ENCODE measurements at regions not wholly inside any gene's neighbourhood (a gene's known extent, or its start where the extent isn't known, plus 50 kb on each side); places are given as distances from the start of the nearest gene placed in this dataset.

GRCh38 chr4:12949719-12950490 lies 534.2 kb downstream of the RAB28 start (continued):
- TF ChIP-seq, protein P1, sequence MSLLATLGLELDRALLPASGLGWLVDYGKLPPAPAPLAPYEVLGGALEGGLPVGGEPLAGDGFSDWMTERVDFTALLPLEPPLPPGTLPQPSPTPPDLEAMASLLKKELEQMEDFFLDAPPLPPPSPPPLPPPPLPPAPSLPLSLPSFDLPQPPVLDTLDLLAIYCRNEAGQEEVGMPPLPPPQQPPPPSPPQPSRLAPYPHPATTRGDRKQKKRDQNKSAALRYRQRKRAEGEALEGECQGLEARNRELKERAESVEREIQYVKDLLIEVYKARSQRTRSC (CRISPR knock-in tag; IDR thresholded peaks at IDR 0.05; ENCODE audit: low read depth): no peak
- TF ChIP-seq HMGA1 (CRISPR knock-in tag; conservative IDR thresholded peaks at IDR 0.05): no peak
- no peak for TF ChIP-seq SIN3B (IDR thresholded peaks at IDR 0.05; ENCODE audit: low read length)
- TF ChIP-seq PITX1 (CRISPR knock-in tag; IDR thresholded peaks at IDR 0.05): peak; percentile 73
- no peak for TF ChIP-seq ZFP90 (CRISPR knock-in tag; IDR thresholded peaks at IDR 0.05; ENCODE audit: borderline replicate concordance)
- TF ChIP-seq, protein P2, sequence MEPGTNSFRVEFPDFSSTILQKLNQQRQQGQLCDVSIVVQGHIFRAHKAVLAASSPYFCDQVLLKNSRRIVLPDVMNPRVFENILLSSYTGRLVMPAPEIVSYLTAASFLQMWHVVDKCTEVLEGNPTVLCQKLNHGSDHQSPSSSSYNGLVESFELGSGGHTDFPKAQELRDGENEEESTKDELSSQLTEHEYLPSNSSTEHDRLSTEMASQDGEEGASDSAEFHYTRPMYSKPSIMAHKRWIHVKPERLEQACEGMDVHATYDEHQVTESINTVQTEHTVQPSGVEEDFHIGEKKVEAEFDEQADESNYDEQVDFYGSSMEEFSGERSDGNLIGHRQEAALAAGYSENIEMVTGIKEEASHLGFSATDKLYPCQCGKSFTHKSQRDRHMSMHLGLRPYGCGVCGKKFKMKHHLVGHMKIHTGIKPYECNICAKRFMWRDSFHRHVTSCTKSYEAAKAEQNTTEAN (CRISPR knock-in tag; conservative IDR thresholded peaks at IDR 0.05): peak; percentile 85
- no peak for TF ChIP-seq THYN1 (CRISPR knock-in tag; IDR thresholded peaks at IDR 0.05; ENCODE audit: borderline replicate concordance, low read depth)
- TF ChIP-seq, protein P3, sequence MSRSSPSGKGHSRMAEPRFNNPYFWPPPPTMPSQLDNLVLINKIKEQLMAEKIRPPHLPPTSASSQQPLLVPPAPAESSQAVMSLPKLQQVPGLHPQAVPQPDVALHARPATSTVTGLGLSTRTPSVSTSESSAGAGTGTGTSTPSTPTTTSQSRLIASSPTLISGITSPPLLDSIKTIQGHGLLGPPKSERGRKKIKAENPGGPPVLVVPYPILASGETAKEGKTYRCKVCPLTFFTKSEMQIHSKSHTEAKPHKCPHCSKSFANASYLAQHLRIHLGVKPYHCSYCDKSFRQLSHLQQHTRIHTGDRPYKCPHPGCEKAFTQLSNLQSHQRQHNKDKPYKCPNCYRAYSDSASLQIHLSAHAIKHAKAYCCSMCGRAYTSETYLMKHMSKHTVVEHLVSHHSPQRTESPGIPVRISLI (CRISPR knock-in tag; IDR thresholded peaks at IDR 0.05; ENCODE audit: borderline replicate concordance): peak; percentile 41; the same call in 1 of the 2 replicates
- no peak for TF ChIP-seq ZNF224 (CRISPR knock-in tag; IDR thresholded peaks at IDR 0.05)
- TF ChIP-seq, protein P4, sequence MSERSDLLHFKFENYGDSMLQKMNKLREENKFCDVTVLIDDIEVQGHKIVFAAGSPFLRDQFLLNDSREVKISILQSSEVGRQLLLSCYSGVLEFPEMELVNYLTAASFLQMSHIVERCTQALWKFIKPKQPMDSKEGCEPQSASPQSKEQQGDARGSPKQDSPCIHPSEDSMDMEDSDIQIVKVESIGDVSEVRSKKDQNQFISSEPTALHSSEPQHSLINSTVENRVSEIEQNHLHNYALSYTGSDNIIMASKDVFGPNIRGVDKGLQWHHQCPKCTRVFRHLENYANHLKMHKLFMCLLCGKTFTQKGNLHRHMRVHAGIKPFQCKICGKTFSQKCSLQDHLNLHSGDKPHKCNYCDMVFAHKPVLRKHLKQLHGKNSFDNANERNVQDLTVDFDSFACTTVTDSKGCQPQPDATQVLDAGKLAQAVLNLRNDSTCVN (CRISPR knock-in tag; IDR thresholded peaks at IDR 0.05; ENCODE audit: borderline replicate concordance): no peak
- no peak for TF ChIP-seq ZNF317 (CRISPR knock-in tag; IDR thresholded peaks at IDR 0.05)
- peak; percentile 30 for TF ChIP-seq TEAD3 (CRISPR knock-in tag; optimal IDR thresholded peaks at IDR 0.05; ENCODE audit: borderline replicate concordance)
- TF ChIP-seq SKI (IDR thresholded peaks at IDR 0.05; ENCODE audit: partially characterized antibody): no peak
- no peak for TF ChIP-seq ZNF329 (CRISPR knock-in tag; IDR thresholded peaks at IDR 0.05; ENCODE audit: low read depth)
- no peak for TF ChIP-seq ZNF142 (CRISPR knock-in tag; IDR thresholded peaks at IDR 0.05)

Data from HepG2 (cell line).